ENCODE measurements at regions not wholly inside any gene's neighbourhood (a gene's known extent, or its start where the extent isn't known, plus 50 kb on each side); places are given as distances from the start of the nearest gene placed in this dataset.

DNA sequence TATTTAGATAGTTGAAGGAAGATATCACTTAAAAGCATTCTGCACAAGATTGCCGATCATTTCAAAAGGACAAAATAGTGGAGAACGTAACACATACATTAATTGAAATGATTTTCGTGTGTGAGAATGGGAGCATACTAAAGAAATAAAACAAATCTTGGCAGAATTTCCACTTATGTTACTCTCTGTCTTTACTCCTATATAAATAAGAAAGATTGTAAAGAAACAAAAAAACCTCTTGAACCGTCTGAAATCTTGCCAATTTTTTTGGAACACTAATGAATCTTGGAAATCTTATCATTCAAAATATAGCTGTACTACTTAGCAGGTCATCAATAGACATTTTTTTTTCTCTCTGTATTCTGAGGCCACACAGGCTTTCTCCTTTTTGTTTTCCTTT is 528.8 kb upstream of the NCAM2 start:
- TF ChIP-seq, protein P1, sequence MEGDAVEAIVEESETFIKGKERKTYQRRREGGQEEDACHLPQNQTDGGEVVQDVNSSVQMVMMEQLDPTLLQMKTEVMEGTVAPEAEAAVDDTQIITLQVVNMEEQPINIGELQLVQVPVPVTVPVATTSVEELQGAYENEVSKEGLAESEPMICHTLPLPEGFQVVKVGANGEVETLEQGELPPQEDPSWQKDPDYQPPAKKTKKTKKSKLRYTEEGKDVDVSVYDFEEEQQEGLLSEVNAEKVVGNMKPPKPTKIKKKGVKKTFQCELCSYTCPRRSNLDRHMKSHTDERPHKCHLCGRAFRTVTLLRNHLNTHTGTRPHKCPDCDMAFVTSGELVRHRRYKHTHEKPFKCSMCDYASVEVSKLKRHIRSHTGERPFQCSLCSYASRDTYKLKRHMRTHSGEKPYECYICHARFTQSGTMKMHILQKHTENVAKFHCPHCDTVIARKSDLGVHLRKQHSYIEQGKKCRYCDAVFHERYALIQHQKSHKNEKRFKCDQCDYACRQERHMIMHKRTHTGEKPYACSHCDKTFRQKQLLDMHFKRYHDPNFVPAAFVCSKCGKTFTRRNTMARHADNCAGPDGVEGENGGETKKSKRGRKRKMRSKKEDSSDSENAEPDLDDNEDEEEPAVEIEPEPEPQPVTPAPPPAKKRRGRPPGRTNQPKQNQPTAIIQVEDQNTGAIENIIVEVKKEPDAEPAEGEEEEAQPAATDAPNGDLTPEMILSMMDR (IDR thresholded peaks at IDR 0.05; ENCODE audit: borderline replicate concordance, extremely low read depth, low read length, poor library complexity, severe bottlenecking), result no peak
- no peak for TF ChIP-seq EZH2 (IDR thresholded peaks at IDR 0.05; ENCODE audit: borderline replicate concordance, low read depth, low read length, severe bottlenecking)

Data from DND-41 (cell line).